Adrenal gland (tissue), 9 donors: ENCODE measurements at regions not wholly inside any gene's neighbourhood (a gene's known extent, or its start where the extent isn't known, plus 50 kb on each side); places are given as distances from the start of the nearest gene placed in this dataset.
A peak's percentile ranks its signal among the peaks of the same experiment; 100 is the strongest.

Experiments
- DNase-seq, 7 donors: peaks; one replicate each; pipeline ENCODE4 v3.0.0-alpha.2; 2019 to 2020
- H3K27ac ChIP-seq, 5 donors: fragments of 200-600 bp; sonication (generic) in 4 of 5; 1 replicate in 3 of 5; 2 replicates in 2 of 5; pipeline versions ENCODE4 v1.5.1 to v1.8.0; 2016 to 2020; ENCODE audit warnings: mild to moderate bottlenecking in 1 of 5
- H3K27me3 ChIP-seq: fragments of 200-600 bp; 2 replicates; pipeline ENCODE4 v1.8.0; 2021
- H3K36me3 ChIP-seq, 2 donors: fragments of 200-600 bp; replicated peaks in 1 of 2; 1 replicate in 1 of 2; 2 replicates in 1 of 2; pipeline versions ENCODE4 v1.5.1 to v1.8.0; 2018 to 2022
- H3K4me1 ChIP-seq, 2 donors: fragments of 200-600 bp; replicated peaks in 1 of 2; 1 replicate in 1 of 2; 2 replicates in 1 of 2; pipeline versions ENCODE4 v1.5.1 to v1.8.0; 2018 to 2021
- H3K4me3 ChIP-seq, 4 donors: fragments of 200-600 bp; sonication (generic) in 3 of 4; one replicate each; pipeline ENCODE4 v1.5.1; 2016 to 2018
- H3K9me3 ChIP-seq, 3 donors: fragments of 200-600 bp; sonication (generic) in 1 of 3; replicated peaks in 1 of 3; 1 replicate in 2 of 3; 2 replicates in 1 of 3; pipeline versions ENCODE4 v1.5.1 to v1.8.0; 2016 to 2021
- POLR2A ChIP-seq, 2 donors: fragments of 450-650 bp; IDR thresholded peaks; one replicate each; pipeline ENCODE4 v1.6.1; 2017; ENCODE audit warnings: antibody characterized with exemption in 2 of 2, mild to moderate bottlenecking in 2 of 2, moderate library complexity in 1 of 2
- WGBS, 4 donors: extraction: QIAGEN DNeasy Blood & Tissue Kit in 2 of 4; methylation state at CpG; one replicate each; pipeline versions ENCODE4 v1.1.5 to v1.1.7; 2013 to 2017; 5-methylcytosine and 5-hydroxymethylcytosine counted together
- intact Hi-C, 2 donors: fragments of 100-400 bp; cut with DNase I; formaldehyde crosslinking; loops; one replicate each; pipeline versions ENCODE4 v1.14.1 to v1.15.0; 2022 to 2023
- TF ChIP-seq, protein P1 (sequence below), 6 experiments: fragments of 450-650 bp in 4 of 6; fragments of 200-600 bp in 2 of 6; sonication (generic) in 1 of 6; IDR thresholded peaks; 1 replicate in 5 of 6; 2 replicates in 1 of 6; pipeline versions ENCODE4 v1.5.1 to v1.8.0; 2016 to 2021; ENCODE audit warnings: antibody characterized with exemption in 6 of 6, mild to moderate bottlenecking in 2 of 6, moderate library complexity in 1 of 6
- donor health status: healthy with polysubstance abuse.
- donor health status: Bipolar disorder and iron deficiency.
- donor health status: DM: yes; HTN: yes; CAD: no.
- donor health status: DM: no; HTN: no; CAD: no.
- donor health status: DM: no; HTN: no; CAD: no.

DNA sequence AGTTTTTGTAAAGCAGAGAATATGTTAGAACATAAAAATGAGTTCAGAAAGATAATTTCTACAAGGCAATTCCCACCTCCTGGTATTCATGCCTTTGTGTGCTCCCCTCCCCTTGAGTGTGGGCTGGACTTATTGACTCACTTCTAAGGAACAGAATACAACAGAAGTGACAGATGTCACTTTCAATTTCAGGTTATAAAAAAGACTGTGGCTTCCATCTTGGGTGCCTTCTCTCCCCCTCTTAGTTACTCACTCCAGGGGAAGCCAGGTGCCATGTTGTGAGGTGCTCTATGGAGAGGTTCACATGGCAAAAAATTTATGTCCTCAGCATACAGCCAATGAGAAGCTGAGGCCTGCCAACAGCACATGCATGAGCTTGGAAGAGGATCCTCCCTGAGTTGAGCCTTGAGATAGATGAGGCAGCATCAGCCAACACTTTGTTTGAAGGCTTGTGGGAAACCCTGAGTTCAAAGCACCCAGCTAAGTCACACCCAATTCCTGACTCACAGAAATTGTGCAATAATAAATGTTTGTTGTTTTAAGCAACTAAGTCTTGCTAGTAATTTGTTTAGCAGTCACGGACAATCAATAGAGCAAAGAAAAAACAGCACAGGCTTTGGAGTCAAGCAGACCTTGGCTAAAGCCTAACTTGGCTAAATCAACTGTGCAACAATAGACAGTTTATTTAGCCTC, 73.5 kb upstream of the NGF start:
- intact Hi-C loops, result no loop called here
- Histone ChIP-seq H3K4me3 (no peak overlapping the region), H3K36me3 (no peaks in the 10 kb centered on the region), H3K27me3 (no peaks in the 10 kb centered on the region), H3K27ac (no peak overlapping the region), H3K9me3 (no peaks in the 10 kb centered on the region), H3K4me1 (no peaks in the 10 kb centered on the region)
- 16 to 39% (median 32%) methylated on average over 1 of the region's 1 CpG for WGBS, 4 donors
- no peak for TF ChIP-seq POLR2A (IDR thresholded peaks at IDR 0.05)
- TF ChIP-seq, protein P1, sequence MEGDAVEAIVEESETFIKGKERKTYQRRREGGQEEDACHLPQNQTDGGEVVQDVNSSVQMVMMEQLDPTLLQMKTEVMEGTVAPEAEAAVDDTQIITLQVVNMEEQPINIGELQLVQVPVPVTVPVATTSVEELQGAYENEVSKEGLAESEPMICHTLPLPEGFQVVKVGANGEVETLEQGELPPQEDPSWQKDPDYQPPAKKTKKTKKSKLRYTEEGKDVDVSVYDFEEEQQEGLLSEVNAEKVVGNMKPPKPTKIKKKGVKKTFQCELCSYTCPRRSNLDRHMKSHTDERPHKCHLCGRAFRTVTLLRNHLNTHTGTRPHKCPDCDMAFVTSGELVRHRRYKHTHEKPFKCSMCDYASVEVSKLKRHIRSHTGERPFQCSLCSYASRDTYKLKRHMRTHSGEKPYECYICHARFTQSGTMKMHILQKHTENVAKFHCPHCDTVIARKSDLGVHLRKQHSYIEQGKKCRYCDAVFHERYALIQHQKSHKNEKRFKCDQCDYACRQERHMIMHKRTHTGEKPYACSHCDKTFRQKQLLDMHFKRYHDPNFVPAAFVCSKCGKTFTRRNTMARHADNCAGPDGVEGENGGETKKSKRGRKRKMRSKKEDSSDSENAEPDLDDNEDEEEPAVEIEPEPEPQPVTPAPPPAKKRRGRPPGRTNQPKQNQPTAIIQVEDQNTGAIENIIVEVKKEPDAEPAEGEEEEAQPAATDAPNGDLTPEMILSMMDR (IDR thresholded peaks at IDR 0.05), result no peak
- peak in 2 of 7 donors; percentile 14 to 19 for DNase-seq

DNA sequence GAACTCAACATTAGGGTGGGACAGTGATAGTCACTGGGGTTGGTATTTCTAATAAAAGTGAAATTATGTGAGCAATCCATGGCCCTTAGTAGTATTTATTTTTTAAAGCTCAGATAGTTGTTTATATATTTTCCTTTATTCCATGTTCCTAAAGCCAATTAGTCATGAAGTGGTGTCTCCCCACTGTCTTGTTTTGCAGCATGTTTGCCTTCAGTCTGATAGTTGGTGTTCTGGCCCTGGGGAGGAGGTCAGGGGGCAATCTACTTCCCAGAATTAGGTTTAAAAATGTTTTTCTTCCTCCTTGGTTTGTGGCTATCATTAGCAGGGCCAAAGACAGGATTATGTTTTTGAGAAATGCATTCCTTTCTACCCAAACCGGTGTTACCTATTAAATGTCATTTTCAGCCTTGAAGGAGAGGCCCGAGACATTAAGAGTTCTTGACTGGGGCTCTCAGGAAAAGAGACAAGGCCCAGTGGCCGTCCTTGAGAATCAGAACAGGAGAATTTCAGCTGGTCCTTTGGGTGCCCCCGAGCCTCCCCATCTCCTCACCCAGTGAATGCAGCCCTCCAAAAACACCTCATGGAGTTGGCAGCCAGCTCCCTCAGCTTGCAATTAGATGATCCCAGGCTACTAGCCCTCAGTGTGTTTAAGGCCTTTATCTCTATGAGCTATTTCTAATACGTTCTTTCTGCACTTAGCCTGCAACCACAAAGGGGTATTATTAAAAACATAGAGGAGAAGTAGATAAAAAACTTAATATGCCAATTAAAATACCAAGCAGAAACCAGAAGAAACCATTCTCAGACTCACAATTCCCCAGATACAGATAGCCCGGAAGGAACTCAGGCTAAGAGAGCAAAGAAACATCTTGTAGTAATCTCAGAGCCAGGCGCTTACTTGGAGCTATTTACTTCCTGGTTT, 71.3 kb upstream of the NGF start:
- H3K4me1 ChIP-seq, result no peaks in the 10 kb centered on the region
- intact Hi-C loops, result no loop called here
- H3K36me3 ChIP-seq, result no peaks in the 10 kb centered on the region
- H3K4me3 ChIP-seq, result no peak overlapping the region
- H3K9me3 ChIP-seq, result no peaks in the 10 kb centered on the region
- 71 to 81% (median 76%) methylated on average over 7 of the region's 7 CpGs for WGBS, 4 donors
- no peaks in the 10 kb centered on the region for H3K27me3 ChIP-seq
- no peak for DNase-seq
- no peak for TF ChIP-seq POLR2A (IDR thresholded peaks at IDR 0.05)
- TF ChIP-seq, protein P1 (IDR thresholded peaks at IDR 0.05), result no peak
- H3K27ac ChIP-seq, result no peak overlapping the region

DNA sequence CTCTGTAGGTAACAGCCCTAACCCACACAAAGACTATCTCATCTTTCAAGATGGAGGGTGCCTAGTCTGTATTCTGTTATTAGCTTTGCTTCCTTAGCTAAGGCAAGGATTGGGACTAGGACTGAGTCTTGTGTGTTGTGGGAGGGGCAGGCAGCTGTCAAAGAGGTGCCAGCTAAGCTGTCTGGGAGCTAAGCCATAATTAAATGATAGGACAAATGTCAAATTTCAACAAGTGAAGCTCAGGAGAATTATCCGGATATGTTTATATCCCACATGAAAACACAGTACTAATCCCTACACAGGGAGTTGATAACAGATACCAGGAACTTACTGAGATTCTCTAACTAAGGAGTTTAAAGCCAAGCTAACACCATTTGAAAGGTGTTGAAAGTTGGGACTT, 70.5 kb upstream of the NGF start:
- H3K9me3 ChIP-seq, result no peaks in the 10 kb centered on the region
- TF ChIP-seq, protein P1 (IDR thresholded peaks at IDR 0.05), result no peak
- no peak for TF ChIP-seq POLR2A (IDR thresholded peaks at IDR 0.05)
- no peaks in the 10 kb centered on the region for H3K4me1 ChIP-seq
- H3K27me3 ChIP-seq, result no peaks in the 10 kb centered on the region
- H3K27ac ChIP-seq, result no peak overlapping the region
- DNase-seq, result no peak
- WGBS, 4 donors, result 72 to 83% (median 77%) methylated on average over 1 of the region's 1 CpG
- H3K36me3 ChIP-seq, result no peaks in the 10 kb centered on the region
- intact Hi-C loops, result no loop called here
- H3K4me3 ChIP-seq, result no peak overlapping the region

DNA sequence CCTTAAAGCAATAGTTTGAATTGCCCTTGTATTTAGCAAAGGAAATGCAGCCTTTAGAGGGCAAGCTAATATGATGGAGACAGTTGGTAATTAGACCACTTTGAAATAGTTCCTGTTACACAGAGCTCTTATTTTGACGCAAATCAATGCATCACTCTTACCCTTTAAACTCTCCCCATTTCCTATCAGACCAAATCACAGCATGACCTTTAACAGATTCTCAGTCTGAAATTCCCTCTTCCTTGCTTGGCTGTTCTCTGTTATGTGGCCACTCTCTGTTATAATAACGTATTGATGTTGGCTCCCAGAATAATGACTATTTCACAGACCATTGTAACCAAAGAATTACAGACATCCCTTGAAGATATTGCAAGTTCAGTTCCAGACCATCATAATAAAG, 66.9 kb upstream of the NGF start:
- intact Hi-C loops, result no loop called here
- no peak for DNase-seq
- Histone ChIP-seq H3K27me3 (no peaks in the 10 kb centered on the region), H3K4me3 (no peak overlapping the region), H3K27ac (no peak overlapping the region), H3K9me3 (no peaks in the 10 kb centered on the region), H3K4me1 (no peaks in the 10 kb centered on the region), H3K36me3 (no peaks in the 10 kb centered on the region)
- WGBS, 4 donors, result 60 to 65% (median 64%) methylated on average over 2 of the region's 2 CpGs
- no peak for TF ChIP-seq POLR2A (IDR thresholded peaks at IDR 0.05)
- TF ChIP-seq, protein P1 (IDR thresholded peaks at IDR 0.05), result no peak
